Activated T-helper 2 cell treated with anti-CD3 and anti-CD28 coated beads, Interferon-gamma antibody, Interleukin-2, Interleukin-4, amounts not matched to agents 10 μg/mL and 5 μg/mL and 100 μg/mL, durations not matched to agents 14 hours and 24 hours and 36 hours (primary cell): ENCODE measurements at regions not wholly inside any gene's neighbourhood (a gene's known extent, or its start where the extent isn't known, plus 50 kb on each side); places are given as distances from the start of the nearest gene placed in this dataset.

Source experiments
- DNase-seq: peaks from one replicate; pipeline ENCODE4 v3.0.0; 2021; ENCODE audit warnings: low spot score
- H3K27ac Mint-ChIP-seq: one replicate; pipeline ENCODE4 v1.8.0; 2021; ENCODE audit warnings: mixed read lengths
- H3K27me3 Mint-ChIP-seq: one replicate; pipeline ENCODE4 v1.8.0; 2021; ENCODE audit warnings: low read depth, mixed read lengths
- H3K36me3 Mint-ChIP-seq: one replicate; pipeline ENCODE4 v1.8.0; 2021; ENCODE audit warnings: low read depth, mixed read lengths
- H3K4me1 Mint-ChIP-seq: one replicate; pipeline ENCODE4 v1.8.0; 2021; ENCODE audit warnings: low read depth, mixed read lengths
- H3K4me3 Mint-ChIP-seq: one replicate; pipeline ENCODE4 v1.8.0; 2021; ENCODE audit warnings: low read depth, mild to moderate bottlenecking, moderate library complexity, mixed read lengths
- H3K9me3 Mint-ChIP-seq: one replicate; pipeline ENCODE4 v1.8.0; 2021; ENCODE audit warnings: mixed read lengths
- intact Hi-C: fragments of 100-400 bp; cut with micrococcal nuclease; formaldehyde crosslinking; loops from one replicate; pipeline ENCODE4 v1.15.1; 2023

GRCh38 chr15:62534996-62535395, 369.9 kb upstream of the C2CD4B start:
- DNase-seq: no peak
- H3K9me3 Mint-ChIP-seq: no peaks in the 10 kb centered on the region
- intact Hi-C loops: no loop called here
- peaks cover 2% of the 10 kb centered on the region for H3K27me3 Mint-ChIP-seq
- no peaks in the 10 kb centered on the region for H3K4me1 Mint-ChIP-seq
- no peak overlapping the region for H3K4me3 Mint-ChIP-seq
- H3K27ac Mint-ChIP-seq: no peak overlapping the region
- H3K36me3 Mint-ChIP-seq: no peaks in the 10 kb centered on the region

DNA sequence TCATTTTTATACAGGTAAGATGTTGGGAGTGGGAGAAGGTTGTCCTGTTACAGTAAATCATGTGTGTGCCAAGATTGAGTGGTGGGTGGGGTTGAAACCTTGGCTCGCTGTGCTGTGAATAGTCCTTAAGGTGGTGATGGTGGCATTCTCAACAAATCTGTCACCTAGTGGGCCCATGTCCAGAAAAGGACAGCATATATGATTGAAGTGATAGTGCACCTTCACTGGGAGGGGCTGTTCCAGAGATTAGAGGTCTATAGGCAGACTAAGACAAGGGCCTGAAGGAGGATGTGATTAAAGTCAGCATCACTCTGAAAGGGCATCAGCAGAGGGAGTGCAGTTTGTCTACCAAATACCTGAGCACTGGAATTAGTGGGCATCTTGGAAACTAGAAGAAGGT, 374.2 kb upstream of the C2CD4B start:
- peaks cover 2% of the 10 kb centered on the region for H3K27me3 Mint-ChIP-seq
- DNase-seq: no peak
- H3K4me3 Mint-ChIP-seq: no peak overlapping the region
- H3K27ac Mint-ChIP-seq: no peak overlapping the region
- intact Hi-C loops: no loop called here
- no peaks in the 10 kb centered on the region for H3K4me1 Mint-ChIP-seq
- no peaks in the 10 kb centered on the region for H3K36me3 Mint-ChIP-seq
- no peaks in the 10 kb centered on the region for H3K9me3 Mint-ChIP-seq

- DNase-seq: no peak
- H3K4me1 Mint-ChIP-seq: no peaks in the 10 kb centered on the region
- no peaks in the 10 kb centered on the region for H3K36me3 Mint-ChIP-seq
- no peak overlapping the region for H3K27ac Mint-ChIP-seq
- peaks cover 2% of the 10 kb centered on the region for H3K27me3 Mint-ChIP-seq
- intact Hi-C loops: no loop called here
- no peak overlapping the region for H3K4me3 Mint-ChIP-seq
- no peaks in the 10 kb centered on the region for H3K9me3 Mint-ChIP-seq
Measured at GRCh38 chr15:62541250-62541649, 376.2 kb upstream of the C2CD4B start.

DNA sequence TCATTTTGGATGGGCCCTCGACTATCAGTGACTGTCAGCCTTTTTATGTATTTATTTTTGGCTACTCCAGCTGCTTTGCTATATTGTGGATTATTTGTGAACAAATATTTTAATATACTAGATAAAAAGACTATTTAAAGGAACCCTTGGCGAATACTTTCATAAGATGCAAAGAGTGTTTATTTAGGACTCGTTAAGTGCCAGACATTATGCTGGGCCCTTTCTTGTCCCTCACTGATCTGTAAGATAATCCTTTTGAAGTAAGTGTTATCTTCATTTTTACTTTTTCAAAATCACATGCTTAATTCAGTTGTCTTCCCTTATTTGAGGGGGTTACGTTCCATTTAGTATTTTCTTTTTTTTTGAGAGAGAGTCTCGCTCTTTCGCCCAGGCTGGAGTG, 376.8 kb upstream of the C2CD4B start:
- Mint-ChIP-seq H3K4me1 (no peaks in the 10 kb centered on the region), H3K9me3 (no peaks in the 10 kb centered on the region), H3K27ac (no peak overlapping the region), H3K27me3 (no peaks in the 10 kb centered on the region), H3K4me3 (no peak overlapping the region), H3K36me3 (no peaks in the 10 kb centered on the region)
- DNase-seq: no peak
- intact Hi-C loops: no loop called here

DNA sequence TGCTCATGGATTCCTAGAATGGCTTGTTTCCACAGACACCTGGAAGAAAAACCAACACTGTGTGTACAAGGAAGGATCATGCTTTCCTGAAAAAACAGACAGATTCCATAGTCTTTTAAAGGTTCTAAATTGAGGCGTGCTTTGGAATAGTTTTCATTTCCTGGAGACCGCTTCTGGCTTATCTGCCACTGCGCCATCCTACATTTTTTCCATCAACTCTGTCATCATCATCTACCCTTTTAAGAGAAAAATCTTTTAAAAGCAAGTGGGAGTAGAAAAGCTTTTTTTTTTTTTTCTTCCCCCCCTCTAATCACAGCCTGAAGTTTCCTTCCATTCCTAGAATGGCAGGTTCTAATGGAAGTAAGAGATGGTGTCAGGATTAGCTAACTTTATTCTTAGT, 379.4 kb upstream of the C2CD4B start:
- no peak for DNase-seq
- H3K9me3 Mint-ChIP-seq: no peaks in the 10 kb centered on the region
- H3K27ac Mint-ChIP-seq: no peak overlapping the region
- H3K4me1 Mint-ChIP-seq: peaks cover under 1% of the 10 kb centered on the region
- intact Hi-C loops: no loop called here
- no peak overlapping the region for H3K4me3 Mint-ChIP-seq
- H3K36me3 Mint-ChIP-seq: no peaks in the 10 kb centered on the region
- H3K27me3 Mint-ChIP-seq: peaks cover 4% of the 10 kb centered on the region

- no peak overlapping the region for H3K27ac Mint-ChIP-seq
- H3K9me3 Mint-ChIP-seq: no peaks in the 10 kb centered on the region
- H3K27me3 Mint-ChIP-seq: peaks cover 5% of the 10 kb centered on the region
- DNase-seq: no peak
- no peak overlapping the region for H3K4me3 Mint-ChIP-seq
- H3K4me1 Mint-ChIP-seq: peaks cover 4% of the 10 kb centered on the region
- no peaks in the 10 kb centered on the region for H3K36me3 Mint-ChIP-seq
- intact Hi-C loops: no loop called here
Measured at GRCh38 chr15:62545467-62546227, 380.6 kb upstream of the C2CD4B start.

DNA sequence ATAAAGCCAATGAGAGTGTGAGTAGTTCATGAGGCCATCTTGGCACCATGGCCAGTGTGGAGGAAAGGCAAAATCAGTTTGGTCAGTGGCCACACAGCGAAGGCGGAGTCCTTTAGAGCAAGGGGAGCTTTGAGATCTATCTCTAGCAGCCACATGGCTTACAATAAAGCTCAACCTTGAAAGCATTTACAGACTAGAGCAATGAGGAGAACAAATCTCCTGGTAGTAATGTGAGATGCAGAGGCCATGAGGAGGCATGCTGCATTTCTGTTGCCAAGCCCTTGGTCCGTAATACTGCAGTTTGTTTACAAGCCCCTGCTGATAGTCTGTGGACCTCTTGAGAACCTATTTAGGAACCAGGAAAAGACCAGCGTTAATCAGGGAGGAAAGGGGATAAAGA, 381.5 kb upstream of the C2CD4B start:
- Mint-ChIP-seq H3K4me1 (peaks cover 4% of the 10 kb centered on the region), H3K36me3 (no peaks in the 10 kb centered on the region), H3K9me3 (no peaks in the 10 kb centered on the region), H3K4me3 (no peak overlapping the region), H3K27ac (no peak overlapping the region), H3K27me3 (peaks cover 9% of the 10 kb centered on the region)
- DNase-seq: no peak
- intact Hi-C loops: no loop called here

DNA sequence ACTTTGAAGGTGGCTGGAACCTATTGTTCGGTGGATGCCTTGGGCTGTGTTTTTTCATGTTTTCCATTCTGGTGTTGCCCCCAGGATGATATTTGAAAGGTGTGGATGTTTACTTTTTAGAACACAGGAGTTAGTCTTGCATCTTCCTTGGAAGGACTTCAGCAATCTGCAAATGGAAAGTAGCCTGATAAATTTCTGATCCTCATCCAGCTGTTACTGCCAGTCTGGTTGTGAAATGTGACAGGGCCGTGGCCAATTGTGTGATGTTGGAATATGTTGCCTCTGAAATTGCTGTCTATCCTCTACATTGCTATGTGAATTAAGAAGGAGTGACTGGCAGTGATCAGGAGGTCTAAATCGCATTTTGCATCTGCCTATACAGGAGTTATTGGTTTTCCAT, 382.5 kb upstream of the C2CD4B start:
- intact Hi-C loops: no loop called here
- Mint-ChIP-seq H3K4me3 (no peak overlapping the region), H3K27ac (no peak overlapping the region), H3K4me1 (peaks cover 4% of the 10 kb centered on the region), H3K27me3 (peaks cover 14% of the 10 kb centered on the region), H3K36me3 (no peaks in the 10 kb centered on the region), H3K9me3 (no peaks in the 10 kb centered on the region)
- DNase-seq: no peak

- Mint-ChIP-seq H3K4me1 (peaks cover 4% of the 10 kb centered on the region), H3K9me3 (no peaks in the 10 kb centered on the region), H3K27me3 (peaks cover 14% of the 10 kb centered on the region), H3K36me3 (no peaks in the 10 kb centered on the region), H3K27ac (no peak overlapping the region), H3K4me3 (no peak overlapping the region)
- DNase-seq: no peak
- intact Hi-C loops: no loop called here
Measured at GRCh38 chr15:62549345-62549970, 384.4 kb upstream of the C2CD4B start.

DNA sequence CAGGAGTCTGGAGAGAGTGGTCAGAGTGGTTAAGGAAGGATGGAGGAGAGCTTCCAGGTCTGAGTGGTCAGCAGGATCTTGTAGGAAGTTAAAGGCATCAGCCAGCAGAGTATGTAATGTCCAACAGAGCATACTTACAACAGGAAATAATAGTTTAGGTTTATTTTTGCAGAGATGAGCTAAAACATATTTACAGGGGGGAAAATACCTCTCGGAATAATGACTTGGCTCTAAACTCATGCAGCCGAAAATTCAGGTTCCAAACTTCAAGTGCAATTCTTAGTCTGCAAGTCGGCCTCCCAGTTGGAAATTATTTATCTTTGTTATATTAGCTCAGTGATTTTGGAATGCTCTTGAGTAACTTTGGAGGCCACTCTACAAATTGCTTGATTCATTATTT, 385.0 kb upstream of the C2CD4B start:
- peaks cover 4% of the 10 kb centered on the region for H3K4me1 Mint-ChIP-seq
- DNase-seq: no peak
- no peaks in the 10 kb centered on the region for H3K9me3 Mint-ChIP-seq
- H3K27me3 Mint-ChIP-seq: peaks cover 14% of the 10 kb centered on the region
- intact Hi-C loops: no loop called here
- H3K4me3 Mint-ChIP-seq: no peak overlapping the region
- no peaks in the 10 kb centered on the region for H3K36me3 Mint-ChIP-seq
- no peak overlapping the region for H3K27ac Mint-ChIP-seq

- intact Hi-C loops: no loop called here
- Mint-ChIP-seq H3K4me1 (peaks cover 4% of the 10 kb centered on the region), H3K4me3 (no peak overlapping the region), H3K27ac (no peak overlapping the region), H3K36me3 (no peaks in the 10 kb centered on the region), H3K9me3 (no peaks in the 10 kb centered on the region), H3K27me3 (peaks cover 20% of the 10 kb centered on the region)
- DNase-seq: no peak
Measured at GRCh38 chr15:62552444-62552843, 387.4 kb upstream of the C2CD4B start.

DNA sequence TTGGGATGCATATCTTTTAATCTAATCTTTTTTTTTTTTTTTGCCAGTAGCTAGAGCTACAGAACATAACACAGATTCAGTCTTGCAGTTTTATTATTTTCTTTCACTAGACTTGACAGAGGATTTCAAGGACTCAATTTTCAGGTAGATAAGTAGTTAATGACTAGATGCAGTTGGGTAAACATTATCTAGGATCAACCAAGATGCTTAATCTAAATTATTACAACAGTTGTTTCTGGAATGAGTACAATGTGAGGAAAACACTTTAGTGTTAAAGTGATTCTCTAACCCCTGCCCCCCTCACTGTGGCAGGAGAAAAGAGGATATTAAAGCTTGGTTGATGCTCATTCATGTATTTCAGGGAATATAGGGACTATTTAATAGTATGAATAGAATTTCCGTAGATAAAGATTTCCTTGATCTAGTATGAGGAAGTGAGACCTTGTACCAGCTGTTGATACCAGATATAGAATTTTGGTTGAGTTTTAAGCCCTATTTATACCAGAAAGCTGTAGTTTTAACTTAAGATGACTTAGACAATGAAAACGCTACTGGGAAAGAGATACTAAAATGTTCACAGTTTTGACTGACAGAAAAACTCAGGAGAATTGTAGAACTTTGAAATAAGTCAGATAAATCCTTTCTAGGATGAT, 389.0 kb upstream of the C2CD4B start:
- intact Hi-C loops: no loop called here
- Mint-ChIP-seq H3K36me3 (no peaks in the 10 kb centered on the region), H3K27ac (no peak overlapping the region), H3K27me3 (peaks cover 17% of the 10 kb centered on the region), H3K4me1 (peaks cover 4% of the 10 kb centered on the region), H3K4me3 (no peak overlapping the region), H3K9me3 (no peaks in the 10 kb centered on the region)
- no peak for DNase-seq

DNA sequence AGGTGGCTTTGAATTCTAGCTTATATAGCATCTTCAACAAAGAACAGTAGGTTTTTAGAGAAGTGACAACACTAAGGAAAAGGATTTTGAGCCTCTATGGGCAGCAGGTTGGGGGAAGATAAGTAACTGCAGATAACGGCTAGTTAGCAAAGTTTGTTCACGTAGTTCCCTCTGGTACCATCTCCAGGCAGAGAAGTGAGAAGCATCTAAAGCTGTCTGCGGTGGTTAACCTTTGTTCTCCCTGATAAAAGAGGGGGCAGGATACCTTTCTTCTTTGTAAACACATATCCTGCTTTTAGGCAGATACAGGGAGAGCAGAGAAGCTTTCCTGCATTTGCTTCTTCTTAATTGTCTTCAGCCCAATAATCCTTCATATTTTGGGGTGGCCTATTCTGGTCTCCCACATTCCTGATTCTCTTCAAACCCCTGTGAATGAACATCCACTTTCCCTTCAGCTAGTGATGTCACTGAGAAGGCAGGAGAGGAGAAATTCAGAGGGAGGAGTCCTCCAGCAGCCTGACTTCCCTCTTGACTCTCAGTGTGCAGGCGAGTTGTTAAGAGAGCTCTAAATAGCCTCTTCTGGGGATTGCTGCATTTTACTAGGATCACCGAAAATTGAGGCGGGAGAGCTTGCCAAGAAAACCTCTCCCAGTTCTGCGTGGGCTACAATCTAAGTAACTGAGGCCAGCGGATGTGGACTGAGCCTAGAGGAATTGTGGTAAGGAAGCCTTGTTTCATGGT, 393.7 kb upstream of the C2CD4B start:
- peaks cover 7% of the 10 kb centered on the region for H3K27me3 Mint-ChIP-seq
- H3K4me1 Mint-ChIP-seq: no peaks in the 10 kb centered on the region
- no peak overlapping the region for H3K4me3 Mint-ChIP-seq
- H3K27ac Mint-ChIP-seq: no peak overlapping the region
- H3K9me3 Mint-ChIP-seq: no peaks in the 10 kb centered on the region
- H3K36me3 Mint-ChIP-seq: no peaks in the 10 kb centered on the region
- intact Hi-C loops: no loop called here
- DNase-seq: no peak
